DMS153 (cell line): ENCODE measurements at regions not wholly inside any gene's neighbourhood (a gene's known extent, or its start where the extent isn't known, plus 50 kb on each side); places are given as distances from the start of the nearest gene placed in this dataset.
"Not testable (repeated sequence)": the region's sequence is repeated elsewhere in the genome, so short reads cannot be mapped to it uniquely, and the experiment has no call there.

ENCODE experiments used
- DNase-seq: peaks from one replicate; lab custom pipeline; 2025; lab: John Stamatoyannopoulos, UW

DNA sequence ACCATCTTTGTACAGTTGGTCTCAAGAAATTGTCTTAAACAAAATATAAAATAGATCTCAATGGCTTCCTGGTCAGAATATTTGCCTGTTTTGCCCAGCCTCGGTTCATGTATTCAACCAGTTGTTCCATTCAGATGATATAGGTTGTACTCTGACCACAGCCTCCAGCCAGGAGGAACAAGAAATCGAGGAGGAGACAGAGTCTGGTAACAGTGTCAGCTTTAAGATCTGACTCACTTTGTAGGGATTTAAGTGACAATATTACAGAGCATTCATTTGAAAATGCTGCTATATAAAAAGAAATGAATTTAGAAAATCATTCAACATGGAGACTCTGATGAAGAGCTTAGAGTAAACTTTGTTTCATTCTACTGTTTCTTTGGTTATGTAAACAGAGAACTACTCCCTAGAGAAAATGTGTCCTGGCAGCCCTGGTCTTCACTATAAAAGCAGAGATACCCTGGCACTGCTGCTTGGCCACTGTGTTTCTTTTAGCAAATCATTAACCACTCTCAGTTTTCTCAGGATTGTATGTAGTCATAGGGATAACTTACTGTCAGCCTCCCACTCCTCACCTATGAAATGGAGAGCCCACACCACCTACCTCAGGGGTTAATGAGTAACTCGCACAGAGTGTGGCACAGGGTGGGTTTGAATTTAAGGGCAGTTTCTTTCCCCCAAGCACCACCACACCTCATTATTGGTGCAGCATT lies 53.5 kb downstream of the PAGE2 start:
- no peak for DNase-seq

DNA sequence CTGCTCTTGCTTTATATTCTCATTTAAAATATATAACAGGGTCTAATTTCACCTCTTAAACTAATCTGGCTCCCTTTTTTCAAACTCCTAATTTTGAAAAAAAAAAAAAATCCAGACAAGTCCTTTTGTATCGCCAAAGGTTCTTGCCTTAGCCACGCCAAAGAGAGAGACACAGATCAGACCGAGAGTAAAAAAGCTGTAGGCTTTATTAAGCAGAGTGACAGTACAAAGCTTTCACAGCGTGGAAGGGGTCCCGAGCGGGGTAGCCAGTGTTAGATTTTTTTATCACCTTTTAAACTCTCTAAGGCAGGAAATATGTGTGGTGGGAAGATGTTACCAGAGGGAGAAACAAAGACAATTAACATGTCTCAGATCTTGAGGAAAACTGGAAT lies 54.1 kb downstream of the PAGE2 start:
- no peak for DNase-seq

DNA sequence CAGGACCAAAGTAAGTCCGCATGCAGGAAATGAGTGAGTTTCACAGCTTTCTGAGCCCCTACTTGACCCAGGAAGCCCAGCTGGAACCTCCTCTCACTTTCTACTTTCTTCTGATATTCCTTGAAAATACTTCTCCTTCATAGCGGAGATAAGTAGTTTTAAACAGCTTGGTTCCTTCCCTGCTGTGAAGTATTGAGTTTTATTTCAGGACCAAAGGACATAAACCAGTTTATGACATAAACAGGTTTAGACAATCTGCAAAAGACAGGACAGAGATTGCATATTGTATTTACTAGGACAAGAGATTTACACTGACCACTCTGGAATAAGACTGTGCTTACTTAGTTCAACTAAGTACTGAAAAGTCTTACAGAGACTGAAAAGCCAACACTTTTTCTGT lies 54.8 kb downstream of the PAGE2 start:
- DNase-seq: no peak

DNA sequence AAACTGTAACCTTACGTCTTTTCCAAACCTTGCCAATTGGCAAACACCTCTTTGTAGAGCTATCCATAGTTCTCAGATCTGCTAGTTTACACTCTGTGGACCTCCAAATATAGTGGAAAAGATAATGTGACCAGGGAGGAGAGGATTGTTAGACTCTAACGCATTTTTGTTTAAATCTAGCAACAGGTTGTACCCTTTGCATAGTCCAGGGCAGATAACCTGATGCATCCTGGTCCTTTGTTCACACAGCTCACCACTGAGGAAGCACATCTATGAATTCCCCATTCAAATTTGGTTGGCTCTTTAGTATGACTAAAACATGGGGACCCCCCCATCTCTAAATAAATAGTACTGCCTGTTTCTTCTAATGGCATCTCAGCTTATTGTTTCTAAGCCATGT lies 55.9 kb downstream of the PAGE2 start:
- DNase-seq: no peak

DNA sequence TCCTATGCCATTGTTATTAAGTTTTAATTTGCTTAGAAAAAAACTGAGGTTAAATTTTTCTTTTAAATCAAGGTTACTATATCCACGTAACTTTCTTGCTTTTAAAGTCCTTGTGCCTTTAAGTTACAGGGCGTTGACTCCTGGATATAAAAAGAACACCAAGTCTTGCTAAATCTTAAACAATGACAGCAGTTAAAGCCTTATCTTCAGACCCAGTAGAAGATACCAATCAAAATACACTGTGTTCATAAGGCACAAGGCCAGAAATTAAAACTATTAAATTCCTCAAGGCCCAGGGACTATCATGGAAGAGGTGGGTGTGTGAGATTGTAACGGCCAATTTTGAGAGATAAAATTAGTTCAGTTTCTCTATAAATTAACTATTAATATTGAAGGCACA lies 60.4 kb downstream of the PAGE2 start:
- no peak for DNase-seq

DNA sequence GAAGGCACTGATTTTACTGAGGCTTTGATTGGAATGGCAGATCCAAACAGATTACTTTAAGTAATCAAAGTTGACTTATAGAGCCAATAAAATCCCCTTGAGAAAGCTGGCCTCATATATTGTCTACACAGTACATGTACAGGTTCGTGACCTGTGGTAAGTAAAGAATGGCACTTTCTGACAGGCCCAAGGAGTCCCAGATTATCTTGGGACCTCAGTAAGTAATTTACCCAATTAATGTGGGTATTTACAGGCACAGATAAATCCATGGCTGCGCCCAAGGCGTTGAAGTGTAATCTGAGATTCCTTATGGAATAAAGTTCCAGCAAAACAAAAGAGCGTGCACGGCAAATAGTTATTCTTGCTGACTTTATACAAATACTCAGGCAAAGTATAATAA lies 62.4 kb downstream of the PAGE2 start:
- no peak for DNase-seq

DNA sequence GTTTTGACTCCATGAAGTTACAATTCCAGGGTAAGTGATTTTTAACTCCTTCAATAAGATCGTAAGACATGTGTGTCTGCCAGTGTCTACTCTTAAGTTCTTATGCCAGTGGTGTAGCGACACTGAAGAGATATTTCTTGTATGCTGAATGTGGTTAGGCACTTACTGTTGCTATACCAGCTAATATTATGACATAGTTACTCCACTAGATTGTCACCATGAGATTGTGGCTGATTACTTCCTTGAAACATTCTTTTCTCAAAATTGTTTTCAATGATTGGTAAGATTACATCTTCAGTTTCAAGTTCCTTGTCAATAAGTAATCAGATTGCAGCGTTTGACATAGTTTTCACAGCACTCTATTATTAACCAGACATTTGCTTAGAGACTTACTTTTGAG lies 60.6 kb upstream of the PAGE5 start:
- DNase-seq: no peak

DNA sequence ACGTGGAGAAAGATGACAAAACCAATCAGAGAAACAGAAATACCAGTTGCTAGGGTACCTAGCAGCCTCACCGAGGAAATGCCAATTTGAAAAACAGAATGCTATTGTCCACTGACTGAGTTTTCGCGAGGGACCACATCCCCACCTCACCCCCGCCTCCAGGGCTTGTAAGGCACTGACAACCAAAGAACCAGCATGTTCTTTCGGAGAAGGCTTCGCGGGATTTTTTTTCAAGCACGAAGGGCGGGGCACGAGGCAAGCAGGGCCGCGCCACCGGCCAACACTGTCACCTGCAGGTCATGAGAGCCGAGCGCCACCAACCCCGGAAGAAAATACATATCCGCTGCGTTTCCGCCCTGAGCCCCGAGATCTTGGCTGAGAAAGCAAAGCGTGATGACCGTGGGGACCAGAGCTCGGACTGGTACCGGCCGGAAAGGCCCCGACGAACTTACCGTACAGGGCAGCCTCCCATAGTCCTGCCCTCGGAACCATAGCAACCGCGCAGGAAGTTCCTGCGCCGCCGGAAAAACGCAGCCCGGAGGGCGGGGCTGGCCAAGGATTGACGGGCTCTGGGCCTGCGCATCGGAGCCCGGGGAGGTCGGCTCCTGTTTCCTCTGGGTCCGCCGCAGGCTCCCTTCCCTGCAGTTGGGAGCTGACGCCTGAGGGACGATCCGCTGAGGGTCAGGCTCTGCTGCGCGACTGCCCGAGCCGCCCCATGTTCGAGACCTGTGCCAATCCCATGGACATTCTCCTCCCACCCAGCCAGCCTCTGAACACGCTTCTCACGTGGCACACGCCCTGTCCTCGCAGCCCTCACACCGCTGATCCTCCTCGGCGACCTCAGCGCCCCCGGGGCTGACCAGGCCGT lies 59.2 kb upstream of the PAGE5 start:
- DNase-seq: peak; percentile 80

DNA sequence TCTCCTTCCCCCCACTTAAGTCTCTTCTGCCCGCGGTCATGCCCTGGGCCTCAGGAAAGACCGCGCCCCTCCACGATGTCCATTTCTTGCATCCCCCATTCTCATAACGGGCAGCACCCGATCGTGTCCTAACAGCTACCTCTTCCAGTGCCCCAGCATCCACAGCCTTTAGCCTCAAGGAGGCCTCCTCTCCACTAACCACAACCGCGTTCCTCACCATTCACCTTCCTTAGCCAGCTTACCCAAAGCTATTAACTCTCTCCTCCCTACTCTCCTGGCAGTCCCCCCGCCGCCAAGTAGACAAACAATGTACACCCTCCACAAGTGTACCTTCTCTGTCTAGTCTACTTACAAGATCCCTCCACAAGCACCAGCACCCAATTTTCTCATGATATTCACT lies 58.6 kb upstream of the PAGE5 start:
- DNase-seq: no peak

DNA sequence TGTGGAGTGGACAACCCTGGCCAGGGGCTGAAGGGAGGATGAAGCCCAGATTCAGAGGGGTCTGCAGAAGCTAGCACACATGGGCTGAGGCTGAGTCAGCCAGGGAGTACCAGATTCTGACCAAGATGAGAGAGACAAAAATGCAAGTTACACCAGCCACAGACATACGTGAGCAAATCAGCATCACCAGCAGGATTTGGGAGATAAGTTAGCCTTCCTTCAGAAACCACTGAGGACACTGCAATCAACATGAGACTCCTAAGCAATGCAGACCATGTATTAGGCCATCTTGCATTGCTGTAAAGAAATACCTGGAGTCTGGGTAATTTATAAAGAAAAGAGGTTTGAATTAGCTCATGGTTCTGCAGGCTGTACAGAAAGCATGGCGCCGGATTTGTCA lies 57.0 kb upstream of the PAGE5 start:
- DNase-seq: no peak

DNA sequence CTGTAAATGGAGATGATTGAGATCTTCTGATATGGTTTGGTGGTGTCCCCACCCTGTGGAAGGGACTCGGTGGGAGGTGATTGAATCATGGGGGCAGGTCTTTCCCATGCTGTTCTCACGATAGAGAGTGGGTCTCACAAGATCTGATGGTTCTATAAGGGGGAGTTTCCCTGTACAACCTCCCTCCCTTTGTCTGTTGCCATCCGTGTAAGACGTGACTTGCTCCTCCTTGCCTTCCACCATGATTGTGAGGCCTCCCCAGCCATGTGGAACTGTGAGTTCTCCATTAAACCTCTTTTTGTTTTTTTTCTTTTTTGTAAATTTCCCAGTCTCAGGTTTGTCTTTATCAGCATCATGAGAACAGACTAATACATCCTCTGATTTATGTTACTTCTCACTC lies 55.1 kb upstream of the PAGE5 start:
- not testable (repeated sequence) for DNase-seq

DNA sequence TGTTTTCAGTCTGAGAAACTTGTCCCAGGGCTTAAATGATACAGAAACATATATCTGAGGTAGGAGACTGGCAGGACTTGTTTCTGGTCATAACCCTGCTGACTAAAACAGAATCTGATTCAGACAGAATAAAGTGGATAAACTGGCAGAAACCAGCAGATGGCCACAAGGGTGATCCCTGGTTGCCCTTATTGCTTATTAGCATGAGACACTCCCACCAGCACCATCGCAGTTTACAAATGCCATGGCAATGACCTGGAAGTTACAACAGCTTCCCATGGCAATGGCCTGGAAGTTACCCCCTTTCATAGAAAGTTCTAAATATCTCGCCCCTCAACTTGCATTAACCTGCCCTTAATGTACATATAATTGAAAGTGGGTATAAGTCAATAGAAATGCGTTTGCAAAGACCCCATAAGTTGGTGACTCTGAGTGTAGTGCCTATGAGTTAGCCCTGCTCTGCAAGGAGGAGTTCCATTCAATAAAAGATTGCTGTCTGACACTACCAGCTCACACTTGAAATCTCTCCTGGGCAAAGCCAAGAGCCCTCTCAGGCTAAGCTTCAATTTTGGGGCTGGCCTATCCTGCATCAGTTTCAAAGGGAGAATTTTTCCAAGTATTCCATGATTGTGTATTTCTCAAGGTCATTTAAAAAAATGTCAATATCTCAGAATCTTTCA lies 52.9 kb upstream of the PAGE5 start:
- DNase-seq: no peak

DNA sequence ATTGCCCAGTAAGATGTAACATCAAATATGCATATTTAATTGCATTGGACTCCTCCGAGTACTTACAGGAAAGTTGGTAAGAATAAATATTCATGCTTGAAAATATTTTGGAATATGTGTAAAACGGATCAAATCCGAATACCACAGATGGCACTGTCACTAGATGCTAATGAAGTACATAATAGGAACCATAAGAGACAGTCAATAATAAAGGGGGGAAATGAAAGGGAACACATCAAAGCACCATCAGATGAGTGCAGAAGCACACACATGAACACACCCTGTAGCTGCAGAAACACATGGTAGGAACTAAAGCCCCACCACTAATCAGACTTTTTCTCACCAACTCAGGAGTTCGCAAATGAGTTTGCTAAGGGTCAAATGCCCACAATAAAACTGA lies 52.2 kb upstream of the PAGE5 start:
- DNase-seq: no peak

DNA sequence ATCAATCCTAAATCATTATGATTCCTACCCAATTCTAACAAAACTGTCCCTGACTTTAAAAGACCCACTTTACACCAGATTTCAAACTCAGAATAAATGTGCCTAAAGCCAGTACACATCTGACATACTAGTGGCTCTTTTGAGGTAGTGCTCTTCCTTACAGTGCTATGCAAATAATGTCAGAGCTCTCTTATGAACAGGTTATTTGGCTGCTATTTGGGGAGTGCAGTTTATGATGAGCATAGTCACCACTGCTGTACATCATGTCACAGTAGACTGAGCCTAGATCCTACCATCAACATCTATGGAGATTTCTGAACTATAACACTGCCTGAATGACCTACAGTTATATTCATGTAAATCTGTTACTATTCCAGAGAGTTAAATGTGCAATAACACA lies 50.4 kb upstream of the PAGE5 start:
- DNase-seq: no peak
